HG03066 (cell line): ENCODE measurements at regions not wholly inside any gene's neighbourhood (a gene's known extent, or its start where the extent isn't known, plus 50 kb on each side); places are given as distances from the start of the nearest gene placed in this dataset.

Experiments
- ATAC-seq: cut with Tn5 transposase; IDR thresholded peaks from one replicate; pipeline ENCODE4 v1.9.1; 2021; ENCODE audit warnings: low read depth; ENCODE audit not compliant: unreplicated experiment

DNA sequence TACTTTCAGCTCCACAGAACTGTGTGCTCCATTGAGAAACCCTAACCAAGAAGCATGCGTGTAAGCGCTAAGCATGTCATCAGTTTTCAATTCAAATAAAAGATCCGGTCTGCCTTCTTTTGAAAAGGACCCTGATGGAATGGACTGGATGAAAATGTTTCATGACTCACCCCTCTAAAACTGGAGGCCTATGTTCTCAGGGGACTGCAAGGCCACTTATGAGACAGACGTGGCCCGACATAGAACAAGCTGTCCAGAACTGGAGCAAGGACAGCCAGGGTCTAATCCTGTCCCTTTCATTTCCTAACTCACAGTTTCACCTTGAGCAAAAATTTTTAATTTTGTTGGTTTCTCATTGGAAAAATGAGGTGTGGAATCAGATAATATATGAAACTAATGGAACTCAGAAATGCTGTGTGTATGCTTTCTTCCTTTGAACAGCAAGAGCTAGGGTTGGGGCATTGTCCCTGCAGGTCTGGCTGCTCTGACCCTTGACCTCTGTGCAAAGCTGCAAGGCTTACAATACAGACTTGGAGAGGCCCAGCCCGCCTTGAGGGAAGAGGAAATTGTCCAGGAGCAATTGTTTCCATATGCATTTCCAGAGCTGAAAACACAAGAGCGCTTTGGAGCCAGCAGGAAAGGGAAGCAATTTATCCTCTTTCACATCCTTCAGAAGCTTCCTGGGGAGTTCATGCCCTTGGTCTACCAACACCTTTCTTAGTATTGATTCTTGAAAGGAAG, 553.4 kb upstream of the KLF12 start:
- ATAC-seq: no peak

DNA sequence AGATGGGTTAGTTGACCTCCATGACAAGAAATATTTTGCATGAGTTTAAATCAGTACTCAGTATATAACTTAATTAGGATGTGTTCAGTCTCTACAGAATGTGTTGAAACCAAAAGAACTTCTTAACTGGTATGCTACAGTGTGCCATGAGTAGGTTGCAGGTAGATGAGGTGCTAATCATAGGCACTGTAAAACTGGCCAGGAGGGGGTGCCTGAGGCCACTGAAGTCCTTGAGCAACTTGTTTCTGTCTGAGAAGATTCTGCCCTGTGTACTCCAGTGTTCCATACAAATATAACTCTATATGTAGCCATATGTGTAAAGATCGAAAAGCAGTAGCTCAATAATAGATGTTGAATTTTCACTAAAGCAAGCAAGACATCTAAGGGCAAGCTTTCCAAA, 549.2 kb upstream of the KLF12 start:
- ATAC-seq: no peak

DNA sequence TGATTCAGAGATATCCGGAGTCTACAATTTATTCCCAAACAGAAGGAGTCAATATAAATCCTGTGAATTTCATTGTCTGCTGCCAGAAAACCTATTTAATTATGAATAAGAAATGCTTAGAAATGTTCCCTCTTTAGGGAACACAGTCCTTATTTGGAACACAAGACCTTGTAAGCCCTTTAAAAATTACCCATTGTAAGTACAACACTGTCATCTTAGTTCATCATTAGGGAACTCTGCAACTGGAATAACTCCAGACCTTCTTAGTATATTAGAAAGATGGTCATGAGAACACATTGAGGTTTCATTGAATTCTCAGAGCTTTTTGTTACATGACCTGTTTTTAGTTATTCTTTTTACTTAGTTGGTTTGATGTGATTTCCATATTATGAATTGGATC, 548.5 kb upstream of the KLF12 start:
- ATAC-seq: no peak

DNA sequence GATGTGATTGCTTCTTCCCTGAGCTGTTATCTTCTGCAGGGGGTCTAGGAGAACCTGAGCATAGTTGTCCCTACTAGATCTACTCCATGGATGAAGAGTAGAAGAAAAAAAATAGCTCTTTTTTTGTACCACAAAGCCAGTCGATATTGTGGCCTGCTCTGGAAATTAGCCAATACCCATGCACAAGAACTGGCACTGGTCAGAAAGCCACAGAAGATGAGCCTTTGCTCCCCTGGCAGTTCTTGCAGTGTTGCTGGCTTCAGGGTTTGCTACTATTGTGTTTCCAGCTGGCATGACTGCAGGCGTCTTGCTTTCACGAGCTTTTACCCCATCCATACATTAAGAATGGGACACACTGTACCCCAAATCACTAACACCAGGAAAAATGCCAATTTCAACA, 547.7 kb upstream of the KLF12 start:
- ATAC-seq: no peak

GRCh38 chr13:74678308-74678965, 544.2 kb upstream of the KLF12 start:
- no peak for ATAC-seq

DNA sequence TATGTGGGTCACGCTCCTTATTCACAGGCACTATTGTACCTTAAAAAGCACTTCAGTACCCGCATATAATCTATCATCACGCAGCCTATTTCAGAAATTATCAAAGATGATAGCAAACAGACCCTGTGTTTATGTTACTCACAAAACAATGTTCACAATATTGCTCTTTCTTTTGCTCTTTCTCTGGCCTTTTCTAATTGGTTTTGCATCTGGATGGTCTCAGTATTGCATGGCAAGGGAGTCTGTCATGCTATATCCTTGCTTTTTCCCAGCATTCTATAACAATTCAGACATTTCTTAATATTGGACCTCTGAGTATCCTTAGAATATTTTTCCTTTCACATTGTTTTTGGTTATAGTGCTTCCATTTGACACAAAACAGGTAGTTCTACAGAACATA, 541.8 kb upstream of the KLF12 start:
- no peak for ATAC-seq

DNA sequence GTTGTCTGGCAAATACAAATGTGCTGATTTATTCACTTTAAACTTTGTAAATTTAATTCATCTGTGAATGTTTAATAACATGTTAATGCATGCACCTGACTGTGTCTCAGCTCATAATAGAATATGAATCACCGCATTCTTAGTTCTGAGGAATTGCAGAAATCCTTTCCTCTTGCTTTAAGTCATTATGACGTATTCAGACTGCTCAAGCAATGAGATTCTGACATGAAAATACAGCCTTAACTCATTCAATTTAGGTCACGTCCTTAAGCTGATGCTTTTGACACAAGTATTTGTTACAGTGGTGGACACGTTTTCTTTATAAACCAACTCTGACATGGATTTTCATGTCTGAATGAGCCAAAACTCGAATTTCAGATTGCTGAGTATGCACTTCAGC, 541.0 kb upstream of the KLF12 start:
- ATAC-seq: no peak

- no peak for ATAC-seq
Measured at GRCh38 chr13:74674720-74675119, 540.5 kb upstream of the KLF12 start.

- ATAC-seq: no peak
Measured at GRCh38 chr13:74669149-74669548, 534.9 kb upstream of the KLF12 start.

- ATAC-seq: no peak
Measured at GRCh38 chr13:74667656-74668203, 533.5 kb upstream of the KLF12 start.

- ATAC-seq: no peak
Measured at GRCh38 chr13:74662905-74663304, 528.7 kb upstream of the KLF12 start.

GRCh38 chr13:74661851-74662250, 527.6 kb upstream of the KLF12 start:
- ATAC-seq: no peak

- ATAC-seq: no peak
Measured at GRCh38 chr13:74657765-74658164, 523.6 kb upstream of the KLF12 start.

DNA sequence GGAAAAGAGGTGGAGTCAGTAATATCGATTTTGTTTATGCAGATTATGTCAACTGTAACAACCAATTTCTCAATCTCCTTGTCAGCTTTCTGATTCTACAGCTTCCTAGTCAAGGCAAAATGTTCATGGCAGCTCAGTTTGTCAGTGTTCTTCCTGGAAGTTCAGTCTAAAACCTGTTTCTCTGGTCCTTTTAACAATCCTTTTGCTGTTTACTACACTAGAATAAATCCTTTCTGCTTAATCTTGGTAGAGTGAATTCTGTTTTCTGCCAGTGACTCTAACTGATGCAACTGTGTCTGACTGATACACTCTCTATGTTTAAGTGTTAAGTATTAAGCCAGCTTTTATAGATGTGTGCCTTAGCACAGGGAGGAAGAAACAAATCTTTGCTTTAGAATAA, 516.9 kb upstream of the KLF12 start:
- no peak for ATAC-seq

DNA sequence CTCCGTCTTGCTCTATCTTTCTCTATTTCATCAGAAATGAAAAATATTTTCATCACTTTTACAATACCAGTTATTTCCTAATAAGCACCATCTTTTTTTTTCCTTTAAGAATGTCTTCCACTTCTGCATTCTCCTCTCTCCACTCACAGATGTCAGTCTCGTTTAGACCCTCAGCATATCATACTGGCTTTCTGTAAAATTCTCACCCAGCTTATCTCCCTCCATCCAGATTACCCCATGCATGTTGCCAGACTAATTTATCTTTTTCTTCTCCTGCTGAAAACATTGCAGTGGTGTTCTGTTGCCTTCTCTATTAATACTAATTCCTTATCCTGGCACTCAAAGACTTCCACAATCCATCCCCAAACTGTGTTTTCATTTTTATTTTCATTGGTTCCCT, 513.8 kb upstream of the KLF12 start:
- no peak for ATAC-seq

DNA sequence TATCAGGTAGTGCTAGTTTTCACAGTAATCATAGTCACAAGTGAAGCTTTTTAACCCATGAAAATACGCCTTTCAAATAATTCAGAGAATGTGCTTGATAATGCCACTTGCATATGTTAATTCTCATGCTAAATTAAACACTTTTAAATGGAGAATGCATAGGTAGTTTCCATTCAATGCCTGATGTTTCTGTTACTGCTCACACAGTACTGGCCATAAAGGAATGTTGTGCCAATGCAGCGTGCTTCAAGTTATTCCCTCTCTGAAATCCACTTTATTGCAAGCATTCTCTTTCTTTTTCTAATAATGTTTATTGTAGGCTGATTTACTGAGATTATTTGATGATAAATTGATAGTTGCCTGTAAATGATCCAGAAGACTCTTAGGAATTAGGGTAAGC, 513.0 kb upstream of the KLF12 start:
- ATAC-seq: no peak

DNA sequence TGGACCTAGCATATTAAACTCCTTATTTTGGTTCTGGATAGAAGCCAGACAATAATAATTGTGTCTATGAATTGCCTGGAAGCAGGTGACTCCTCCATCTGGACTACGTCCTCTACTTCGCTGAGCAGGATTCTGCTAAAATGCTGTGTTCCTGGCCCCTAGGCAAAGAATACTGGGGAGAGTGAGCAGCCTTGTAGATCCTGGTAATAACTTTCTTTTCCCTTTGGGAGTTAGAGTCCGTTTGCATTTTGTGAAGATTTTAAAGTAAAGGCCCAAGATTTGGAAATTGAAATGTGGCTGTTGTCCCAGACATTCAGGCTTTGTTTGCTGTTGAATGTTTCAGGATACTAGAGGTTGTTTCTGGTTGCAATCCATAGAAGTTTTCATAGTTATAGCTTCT, 511.9 kb upstream of the KLF12 start:
- no peak for ATAC-seq

GRCh38 chr13:74645586-74645985, 511.4 kb upstream of the KLF12 start:
- no peak for ATAC-seq

DNA sequence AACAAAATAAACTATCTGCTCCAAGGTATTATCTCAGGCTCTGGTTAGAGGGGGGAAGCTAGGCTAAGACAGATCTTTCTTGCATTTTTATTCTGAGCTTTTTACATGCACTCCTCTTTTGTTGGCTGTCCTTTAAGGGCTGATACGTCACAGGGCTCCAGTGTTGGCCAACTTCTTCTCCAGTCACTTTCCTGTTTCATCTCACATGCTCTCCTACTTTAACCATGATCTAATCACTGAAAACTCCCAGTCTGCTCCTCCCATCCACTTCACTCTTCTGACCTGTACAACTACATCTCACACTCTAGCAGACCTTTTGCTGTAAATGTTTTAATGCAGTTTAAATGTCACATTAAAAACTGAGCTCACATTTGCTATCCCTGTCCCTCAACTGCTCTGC, 510.0 kb upstream of the KLF12 start:
- ATAC-seq: no peak

DNA sequence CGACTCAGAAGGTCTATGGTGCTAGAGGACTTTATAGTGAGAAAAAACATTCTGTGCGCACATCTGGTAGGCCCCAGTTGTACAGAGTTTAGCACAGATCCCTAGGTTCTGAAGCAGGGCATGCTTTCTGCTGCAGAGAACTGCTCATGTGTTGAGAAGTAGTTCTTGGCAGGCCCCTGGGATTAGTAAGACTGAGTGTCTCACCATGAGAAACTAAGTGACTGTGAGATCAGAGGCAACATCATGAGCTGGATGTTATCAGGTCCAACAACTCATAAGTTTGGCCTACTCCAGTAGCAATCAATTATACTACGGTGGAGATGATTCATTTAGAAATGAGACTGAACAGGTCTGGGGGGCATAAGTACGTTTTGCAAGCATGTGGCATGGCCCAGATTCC, 507.4 kb upstream of the KLF12 start:
- no peak for ATAC-seq

DNA sequence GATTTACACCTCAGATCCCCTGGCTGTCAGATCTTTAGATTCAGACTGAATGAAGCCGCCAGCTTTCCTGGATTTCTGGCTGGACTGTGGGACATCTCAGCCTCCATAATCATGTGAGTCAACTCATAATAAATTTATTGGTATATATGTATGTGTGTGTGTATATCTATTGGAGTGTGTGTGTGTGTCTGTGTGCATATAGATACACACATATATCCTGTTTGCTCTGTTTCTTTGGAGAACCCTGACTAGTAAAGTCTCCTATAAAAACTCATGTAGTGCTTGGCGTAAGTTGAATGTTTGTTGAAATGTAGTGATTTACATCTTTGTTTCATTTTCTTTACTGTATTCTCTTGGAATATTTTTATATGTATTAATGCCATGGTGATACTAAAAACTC, 499.5 kb upstream of the KLF12 start:
- no peak for ATAC-seq

- ATAC-seq: no peak
Measured at GRCh38 chr13:74629985-74630384, 495.8 kb upstream of the KLF12 start.
